ENCODE measurements at regions not wholly inside any gene's neighbourhood (a gene's known extent, or its start where the extent isn't known, plus 50 kb on each side); places are given as distances from the start of the nearest gene placed in this dataset.

GRCh38 chr15:46856839-46857502 lies 860.3 kb upstream of the SEMA6D start:
- DNase-seq (ENCODE audit: low spot score), result no peak

GRCh38 chr15:46858150-46858549 lies 859.2 kb upstream of the SEMA6D start:
- DNase-seq (ENCODE audit: low spot score), result no peak

GRCh38 chr15:46861796-46862195 lies 855.5 kb upstream of the SEMA6D start:
- no peak for DNase-seq (ENCODE audit: low spot score)

GRCh38 chr15:46865155-46865554 lies 852.1 kb upstream of the SEMA6D start:
- no peak for DNase-seq (ENCODE audit: low spot score)

- no peak for DNase-seq (ENCODE audit: low spot score)
Measured at GRCh38 chr15:46872286-46872980, 844.9 kb upstream of the SEMA6D start.

GRCh38 chr15:46872981-46873330 lies 844.3 kb upstream of the SEMA6D start:
- DNase-seq (ENCODE audit: low spot score), result no peak

- no peak for DNase-seq (ENCODE audit: low spot score)
Measured at GRCh38 chr15:46879032-46879770, 838.1 kb upstream of the SEMA6D start.

- DNase-seq (ENCODE audit: low spot score), result no peak
Measured at GRCh38 chr15:46880791-46881190, 836.5 kb upstream of the SEMA6D start.

- no peak for DNase-seq (ENCODE audit: low spot score)
Measured at GRCh38 chr15:46892621-46893160, 824.6 kb upstream of the SEMA6D start.

GRCh38 chr15:46894644-46895043 lies 822.7 kb upstream of the SEMA6D start:
- no peak for DNase-seq (ENCODE audit: low spot score)

- no peak for DNase-seq (ENCODE audit: low spot score)
Measured at GRCh38 chr15:46897266-46897665, 820.0 kb upstream of the SEMA6D start.

- DNase-seq (ENCODE audit: low spot score), result no peak
Measured at GRCh38 chr15:46901001-46901400, 816.3 kb upstream of the SEMA6D start.

- no peak for DNase-seq (ENCODE audit: low spot score)
Measured at GRCh38 chr15:46917721-46918252, 799.5 kb upstream of the SEMA6D start.

- no peak for DNase-seq (ENCODE audit: low spot score)
Measured at GRCh38 chr15:46918462-46919140, 798.7 kb upstream of the SEMA6D start.

GRCh38 chr15:46921891-46922290 lies 795.4 kb upstream of the SEMA6D start:
- DNase-seq (ENCODE audit: low spot score), result no peak

- no peak for DNase-seq (ENCODE audit: low spot score)
Measured at GRCh38 chr15:46930426-46930825, 786.9 kb upstream of the SEMA6D start.

GRCh38 chr15:46933332-46933731 lies 784.0 kb upstream of the SEMA6D start:
- DNase-seq (ENCODE audit: low spot score), result no peak

GRCh38 chr15:46934851-46935250 lies 782.5 kb upstream of the SEMA6D start:
- DNase-seq (ENCODE audit: low spot score), result no peak

GRCh38 chr15:46938169-46938568 lies 779.1 kb upstream of the SEMA6D start:
- no peak for DNase-seq (ENCODE audit: low spot score)

- DNase-seq (ENCODE audit: low spot score), result no peak
Measured at GRCh38 chr15:46941241-46941640, 776.1 kb upstream of the SEMA6D start.

- DNase-seq (ENCODE audit: low spot score), result no peak
Measured at GRCh38 chr15:46946953-46947352, 770.4 kb upstream of the SEMA6D start.

GRCh38 chr15:46955576-46955975 lies 761.7 kb upstream of the SEMA6D start:
- no peak for DNase-seq (ENCODE audit: low spot score)

All from LoVo (cell line).